ENCODE measurements at regions not wholly inside any gene's neighbourhood (a gene's known extent, or its start where the extent isn't known, plus 50 kb on each side); places are given as distances from the start of the nearest gene placed in this dataset.

GRCh38 chr3:71873093-71873611 lies 88.2 kb upstream of the PROK2 start:
- H4K20me1 ChIP-seq (replicated peaks; ENCODE audit: control insufficient read depth, extremely low read depth, insufficient read depth, low read length) = no peaks in the 10 kb centered on the region
- no peaks in the 10 kb centered on the region for H3K36me3 ChIP-seq (ENCODE audit: control insufficient read depth in 2 of 2, extremely low read depth in 1 of 2, insufficient read depth in 2 of 2, low read length in 2 of 2)
- dilution Hi-C loops (cut with MboI; ENCODE audit: extremely low pct_ligation_motif_present, low sequenced_read_pairs) = no loop called here
- TF ChIP-seq POLR2AphosphoS5 (IDR thresholded peaks at IDR 0.05; ENCODE audit: insufficient read depth, low read depth, low read length) (no peak), GATA2 (IDR thresholded peaks at IDR 0.05; ENCODE audit: insufficient read depth, insufficient read length, low read depth, low read length) (no peak), POLR2A (IDR thresholded peaks at IDR 0.05; ENCODE audit: low read depth, low read length) (no peak), EZH2 (IDR thresholded peaks at IDR 0.05; ENCODE audit: borderline replicate concordance, low read depth, low read length, severe bottlenecking) (no peak), MAX (IDR thresholded peaks at IDR 0.05; ENCODE audit: insufficient read depth, insufficient read length) (no peak), MYC (IDR thresholded peaks at IDR 0.05; ENCODE audit: low read depth, low read length) (no peak), CTCF (IDR thresholded peaks at IDR 0.05; ENCODE audit: extremely low read depth in 1 of 2, insufficient read depth in 1 of 2, low read depth in 1 of 2, low read length in 2 of 2) (no peak), FOS (IDR thresholded peaks at IDR 0.05; ENCODE audit: borderline replicate concordance, insufficient read depth, low read length) (no peak), JUN (IDR thresholded peaks at IDR 0.05; ENCODE audit: borderline replicate concordance, insufficient read depth, insufficient read length, low read depth) (no peak)
- H3K9me3 ChIP-seq (replicated peaks; ENCODE audit: control insufficient read depth, insufficient read depth, low read length) = no peaks in the 10 kb centered on the region
- no peak overlapping the region for H3K9ac ChIP-seq (replicated peaks; ENCODE audit: extremely low read depth, insufficient read depth, low read length)
- intact Hi-C loops (cut with micrococcal nuclease) = loop anchor here (10.0 kb wide), 2 partner anchors 82 to 572 kb away; partner anchors contain the start of gene RYBP
- DNase-seq (ENCODE audit: low read depth, low spot score) (no peak), FAIRE-seq (no peak)
- H2AFZ ChIP-seq (ENCODE audit: low read depth, low read length) = no peak overlapping the region
- no TSS peak for BruUV-seq (replicated peaks)
- no peaks in the 10 kb centered on the region for H3K4me1 ChIP-seq (ENCODE audit: control insufficient read depth, extremely low read depth, insufficient read depth, low read length)
- peaks cover 0 to 1% of the 10 kb centered on the region in 2 experiments for H3K27me3 ChIP-seq (ENCODE audit: control insufficient read depth in 2 of 2, insufficient read depth in 2 of 2, low read length in 2 of 2)
- no peaks in the 10 kb centered on the region for H3K79me2 ChIP-seq (ENCODE audit: control insufficient read depth, insufficient read depth, low read length)
- POLR2A ChIA-PET = no interaction called here
- no peaks in the 10 kb centered on the region for H3K9me1 ChIP-seq (replicated peaks; ENCODE audit: control insufficient read depth, extremely low read depth, insufficient read depth, low read length)
- H3K27ac ChIP-seq (ENCODE audit: insufficient read depth, low read depth, low read length) = no peak overlapping the region
- CTCF ChIA-PET = interaction anchor here (1.2 to 10.8 kb wide), 4 partner anchors 9 to 949 kb away, joined by 4 to 152 read pairs (median 13); no protein-coding TSS in a partner anchor
- no peak overlapping the region for H3K4me3 ChIP-seq (replicated peaks in 1 of 3; ENCODE audit: insufficient read depth in 1 of 3, low read depth in 1 of 3, low read length in 3 of 3)
- H3K4me2 ChIP-seq (ENCODE audit: insufficient read depth, low read length) = no peak overlapping the region

Measured in endothelial cell of umbilical vein (primary cell).